CD14-positive monocyte (primary cell): ENCODE measurements at regions not wholly inside any gene's neighbourhood (a gene's known extent, or its start where the extent isn't known, plus 50 kb on each side); places are given as distances from the start of the nearest gene placed in this dataset.

ENCODE experiments used
- DNase-seq, 3 donors: peaks; one replicate each; pipeline ENCODE4 v3.0.0-alpha.2; 2011 to 2022
- H2AFZ ChIP-seq: 2 replicates; pipeline ENCODE4 v1.6.0; 2012; ENCODE audit warnings: mild to moderate bottlenecking, low read depth, low read length, inconsistent platforms; ENCODE audit not compliant: insufficient read depth, poor library complexity, severe bottlenecking
- H3K27ac ChIP-seq, 2 donors: 1 replicate in 1 of 2; 2 replicates in 1 of 2; pipeline ENCODE4 v1.5.1; 2012 to 2013; ENCODE audit warnings: low read length in 2 of 2, control low read depth in 1 of 2, inconsistent platforms in 1 of 2, low read depth in 1 of 2, mild to moderate bottlenecking in 1 of 2
- H3K27me3 ChIP-seq, 2 donors: one replicate each; pipeline versions ENCODE4 v1.6.0 to v1.6.1; 2011 to 2013; ENCODE audit warnings: low read length in 2 of 2; ENCODE audit not compliant: control insufficient read depth in 2 of 2, insufficient read depth in 2 of 2
- H3K36me3 ChIP-seq, 2 donors: replicated peaks in 1 of 2; 1 replicate in 1 of 2; 2 replicates in 1 of 2; pipeline versions ENCODE4 v1.5.1 to v1.6.1; 2012 to 2013; ENCODE audit warnings: low read length in 2 of 2, control low read depth in 1 of 2, inconsistent platforms in 1 of 2, mild to moderate bottlenecking in 1 of 2; ENCODE audit not compliant: insufficient read depth in 2 of 2, control insufficient read depth in 1 of 2
- H3K4me1 ChIP-seq, 2 donors: 1 replicate in 1 of 2; 2 replicates in 1 of 2; pipeline versions ENCODE4 v1.5.1 to v1.6.1; 2012 to 2013; ENCODE audit warnings: low read length in 2 of 2, control low read depth in 1 of 2, inconsistent platforms in 1 of 2, mild to moderate bottlenecking in 1 of 2, moderate library complexity in 1 of 2; ENCODE audit not compliant: insufficient read depth in 2 of 2, control insufficient read depth in 1 of 2
- H3K4me2 ChIP-seq: replicated peaks from 2 replicates; pipeline ENCODE3; 2012; ENCODE audit warnings: low read length, moderate library complexity, mild to moderate bottlenecking; ENCODE audit not compliant: poor library complexity, severe bottlenecking; ENCODE audit errors: extremely low read depth
- H3K4me3 ChIP-seq, 3 experiments: fragments of 200-600 bp in 1 of 3; sonication (generic) in 1 of 3; replicated peaks in 1 of 3; 1 replicate in 2 of 3; 2 replicates in 1 of 3; pipeline ENCODE4 v1.5.1; 2011 to 2013; ENCODE audit warnings: low read length in 3 of 3, mild to moderate bottlenecking in 3 of 3, control low read depth in 2 of 3, low read depth in 2 of 3, inconsistent platforms in 1 of 3, moderate library complexity in 1 of 3
- H3K79me2 ChIP-seq: 2 replicates; pipeline ENCODE4 v1.6.0; 2012; ENCODE audit warnings: mild to moderate bottlenecking, control low read depth, inconsistent platforms, low read length, moderate library complexity; ENCODE audit not compliant: insufficient read depth
- H3K9ac ChIP-seq: 2 replicates; pipeline ENCODE4 v1.6.0; 2017; ENCODE audit warnings: low read length, mild to moderate bottlenecking; ENCODE audit not compliant: insufficient read depth, poor library complexity, severe bottlenecking
- H3K9me3 ChIP-seq, 2 donors: replicated peaks in 1 of 2; 1 replicate in 1 of 2; 2 replicates in 1 of 2; pipeline versions ENCODE4 v1.5.1 to v1.6.1; 2012 to 2013; ENCODE audit warnings: low read length in 2 of 2, control low read depth in 1 of 2; ENCODE audit not compliant: control insufficient read depth in 1 of 2, insufficient read depth in 1 of 2
- H4K20me1 ChIP-seq: 2 replicates; pipeline ENCODE4 v1.6.0; 2012; ENCODE audit warnings: mild to moderate bottlenecking, low read length, control low read depth, moderate library complexity; ENCODE audit not compliant: insufficient read depth
- H3K27ac Mint-ChIP-seq, 7 donors: one replicate each; pipeline ENCODE4 v1.8.0; 2020; ENCODE audit warnings: mild to moderate bottlenecking in 7 of 7, mixed read lengths in 7 of 7, moderate library complexity in 6 of 7, inconsistent platforms in 2 of 7
- H3K27me3 Mint-ChIP-seq, 3 donors: one replicate each; pipeline ENCODE4 v1.8.0; 2021 to 2022; ENCODE audit warnings: low read depth in 3 of 3, mild to moderate bottlenecking in 3 of 3, mixed read lengths in 3 of 3, moderate library complexity in 3 of 3, inconsistent platforms in 1 of 3
- H3K36me3 Mint-ChIP-seq, 2 donors: one replicate each; pipeline ENCODE4 v1.8.0; 2020; ENCODE audit warnings: mixed read lengths in 2 of 2, inconsistent platforms in 1 of 2, mild to moderate bottlenecking in 1 of 2
- H3K4me1 Mint-ChIP-seq: one replicate; pipeline ENCODE4 v1.8.0; 2020; ENCODE audit warnings: mild to moderate bottlenecking, mixed read lengths
- H3K4me3 Mint-ChIP-seq, 2 donors: one replicate each; pipeline ENCODE4 v1.8.0; 2020; ENCODE audit warnings: mild to moderate bottlenecking in 2 of 2, mixed read lengths in 2 of 2, moderate library complexity in 1 of 2
- H3K9me3 Mint-ChIP-seq, 7 donors: one replicate each; pipeline ENCODE4 v1.8.0; 2020 to 2022; ENCODE audit warnings: mixed read lengths in 7 of 7, mild to moderate bottlenecking in 6 of 7, moderate library complexity in 6 of 7, inconsistent platforms in 2 of 7
- CTCF ChIP-seq: fragments of 200-600 bp; IDR thresholded peaks from one replicate; pipeline ENCODE4 v1.8.0; 2022; ENCODE audit warnings: antibody characterized with exemption, mild to moderate bottlenecking
- WGBS: methylation state at CpG from one replicate; pipeline ENCODE4 v1.1.5; 2013; ENCODE audit warnings: missing lambda C conversion rate; ENCODE audit not compliant: insufficient coverage; 5-methylcytosine and 5-hydroxymethylcytosine counted together
- intact Hi-C, 2 donors: fragments of 100-400 bp; cut with micrococcal nuclease; formaldehyde crosslinking; loops; one replicate each; pipeline versions ENCODE4 v1.15.0 to v1.15.1; 2023

GRCh38 chr5:30878746-30879145 is 314.7 kb upstream of the CDH6 start:
- H3K27me3 Mint-ChIP-seq: no peaks in the 10 kb centered on the region
- Histone ChIP-seq H2AFZ (no peak overlapping the region), H3K9me3 (no peaks in the 10 kb centered on the region), H3K79me2 (no peaks in the 10 kb centered on the region), H3K4me2 (no peak overlapping the region), H3K27me3 (no peaks in the 10 kb centered on the region), H3K36me3 (no peaks in the 10 kb centered on the region), H3K27ac (no peak overlapping the region), H4K20me1 (no peaks in the 10 kb centered on the region), H3K9ac (no peak overlapping the region), H3K4me1 (no peaks in the 10 kb centered on the region), H3K4me3 (no peak overlapping the region)
- WGBS: no CpG with 5 or more reads among the region's 1 CpG
- DNase-seq: no peak
- intact Hi-C loops: no loop called here
- H3K27ac Mint-ChIP-seq: no peak overlapping the region
- no peaks in the 10 kb centered on the region for H3K4me1 Mint-ChIP-seq
- peaks cover 0 to 10% (median 3%) of the 10 kb centered on the region in 7 donors for H3K9me3 Mint-ChIP-seq
- no peak overlapping the region for H3K4me3 Mint-ChIP-seq
- H3K36me3 Mint-ChIP-seq: no peaks in the 10 kb centered on the region
- TF ChIP-seq CTCF: no peak

DNA sequence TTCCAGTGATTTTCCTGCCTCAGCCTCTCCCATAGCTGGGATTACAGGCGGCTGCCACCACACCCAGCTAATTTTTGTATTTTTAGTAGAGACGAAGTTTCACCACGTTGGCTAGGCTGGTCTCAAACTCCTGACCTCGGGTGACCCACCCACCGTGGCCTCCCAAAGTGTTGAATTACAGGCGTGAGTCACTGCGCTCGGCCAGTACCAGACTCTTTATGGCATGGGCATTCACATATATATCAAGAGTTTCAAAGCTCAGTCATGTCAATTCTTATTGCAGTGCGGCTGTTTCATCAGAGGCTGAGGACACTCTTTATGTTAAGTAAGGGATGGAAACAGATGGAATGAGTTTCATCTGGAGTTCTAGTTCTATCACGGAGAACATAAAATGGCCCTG is 315.2 kb upstream of the CDH6 start:
- Histone ChIP-seq H3K4me1 (no peaks in the 10 kb centered on the region), H3K79me2 (no peaks in the 10 kb centered on the region), H3K4me3 (no peak overlapping the region), H2AFZ (no peak overlapping the region), H3K36me3 (no peaks in the 10 kb centered on the region), H3K9ac (no peak overlapping the region), H3K4me2 (no peak overlapping the region), H3K27me3 (no peaks in the 10 kb centered on the region), H3K27ac (no peak overlapping the region), H3K9me3 (no peaks in the 10 kb centered on the region), H4K20me1 (no peaks in the 10 kb centered on the region)
- no peak for TF ChIP-seq CTCF
- Mint-ChIP-seq H3K9me3 (peaks cover 0 to 9% (median 3%) of the 10 kb centered on the region in 7 donors), H3K36me3 (no peaks in the 10 kb centered on the region), H3K27me3 (no peaks in the 10 kb centered on the region), H3K27ac (no peak overlapping the region), H3K4me1 (no peaks in the 10 kb centered on the region), H3K4me3 (no peak overlapping the region)
- no peak for DNase-seq
- intact Hi-C loops: no loop called here
- WGBS: 100% methylated on average over 3 of the region's 10 CpGs
